H1 (cell line): ENCODE measurements at regions not wholly inside any gene's neighbourhood (a gene's known extent, or its start where the extent isn't known, plus 50 kb on each side); places are given as distances from the start of the nearest gene placed in this dataset.

Experiments
- BACH1 ChIP-seq: IDR thresholded peaks from 2 replicates; pipeline ENCODE4 v1.6.1; 2012; ENCODE audit warnings: low read length, improper control_type of control experiment
- BRCA1 ChIP-seq: IDR thresholded peaks from 2 replicates; pipeline ENCODE4 v1.6.1; 2012; ENCODE audit warnings: low read depth, low read length, improper control_type of control experiment
- CBX5 ChIP-seq: fragments of 300-800, 300-1000 bp; sonication (generic); IDR thresholded peaks from 2 replicates; pipeline ENCODE4 v1.7.1; 2016; ENCODE audit warnings: antibody characterized with exemption, low read length, low read depth
- CHD2 ChIP-seq: IDR thresholded peaks from 2 replicates; pipeline ENCODE4 v1.6.1; 2012; ENCODE audit warnings: low read length, improper control_type of control experiment
- CHD7 ChIP-seq: fragments of 300-600 bp; sonication (generic); IDR thresholded peaks from 2 replicates; pipeline ENCODE4 v1.7.1; 2012; ENCODE audit warnings: low read length, moderate library complexity, mild to moderate bottlenecking, inconsistent platforms; ENCODE audit not compliant: insufficient replicate concordance
- CTBP2 ChIP-seq: IDR thresholded peaks from 2 replicates; pipeline ENCODE4 v1.7.0; 2011; ENCODE audit warnings: borderline replicate concordance, mild to moderate bottlenecking, moderate library complexity, mixed read lengths, low read length; ENCODE audit not compliant: insufficient read depth, insufficient read length
- EZH2 ChIP-seq: fragments of 200-600 bp; sonication (generic); IDR thresholded peaks from 2 replicates; pipeline ENCODE4 v1.7.1; 2012; ENCODE audit warnings: low read depth, mild to moderate bottlenecking, moderate library complexity, low read length, inconsistent platforms; ENCODE audit not compliant: severe bottlenecking
- PHF8 ChIP-seq: fragments of 200-600 bp; sonication (generic); conservative IDR thresholded peaks from 2 replicates; pipeline ENCODE4 v1.7.1; 2012; ENCODE audit warnings: low read depth, mild to moderate bottlenecking, inconsistent platforms, low read length, moderate library complexity
- RXRA ChIP-seq: IDR thresholded peaks from 2 replicates; pipeline ENCODE4 v1.6.1; 2011; ENCODE audit warnings: low read depth, mild to moderate bottlenecking, low read length, moderate library complexity; ENCODE audit not compliant: insufficient read depth
- TAF1 ChIP-seq: IDR thresholded peaks from 2 replicates; pipeline ENCODE4 v1.6.1; 2011; ENCODE audit warnings: mild to moderate bottlenecking, low read depth, low read length
- TAF7 ChIP-seq: optimal IDR thresholded peaks from 2 replicates; pipeline ENCODE3; 2011; ENCODE audit warnings: low read depth, mild to moderate bottlenecking, inconsistent platforms, low read length, moderate library complexity, borderline replicate concordance

GRCh38 chr14:37970696-37971095 is 237.0 kb upstream of the SSTR1 start (continued):
- TF ChIP-seq CHD7: no peak
- no peak for TF ChIP-seq PHF8
- no peak for TF ChIP-seq CHD2
- TF ChIP-seq RXRA: no peak
- TF ChIP-seq EZH2: no peak
- no peak for TF ChIP-seq TAF7
- no peak for TF ChIP-seq CBX5
- no peak for TF ChIP-seq BACH1
- no peak for TF ChIP-seq BRCA1
- no peak for TF ChIP-seq CTBP2
- TF ChIP-seq TAF1: no peak
